ENCODE measurements at regions not wholly inside any gene's neighbourhood (a gene's known extent, or its start where the extent isn't known, plus 50 kb on each side); places are given as distances from the start of the nearest gene placed in this dataset.

- Mint-ChIP-seq H3K4me1 (peaks cover 30% of the 10 kb centered on the region), H3K9me3 (peaks cover 23% of the 10 kb centered on the region), H3K27me3 (ENCODE audit: insufficient read depth, low read depth, poor library complexity) (no peaks in the 10 kb centered on the region), H3K27ac (no peak overlapping the region), H3K4me3 (no peak overlapping the region), H3K36me3 (ENCODE audit: low read depth) (peaks cover 20% of the 10 kb centered on the region; the same call in 2 of the 3 replicates)
- Histone ChIP-seq H4K20me1 (replicated peaks; ENCODE audit: insufficient read depth) (no peaks in the 10 kb centered on the region), H3K9me2 (ENCODE audit: insufficient read depth) (no peaks in the 10 kb centered on the region), H3K36me3 (ENCODE audit: insufficient read depth) (no peaks in the 10 kb centered on the region), H3K4me1 (ENCODE audit: insufficient read depth) (peaks cover 32% of the 10 kb centered on the region), H3F3A (replicated peaks; ENCODE audit: low read depth) (no peaks in the 10 kb centered on the region), H3K79me2 (replicated peaks; ENCODE audit: insufficient read depth) (no peaks in the 10 kb centered on the region), H3K27me3 (ENCODE audit: insufficient read depth) (no peaks in the 10 kb centered on the region), H2AFZ (no peak overlapping the region), H3K4me3 (no peak overlapping the region), H3K4me2 (no peak overlapping the region), H3K27ac (ENCODE audit: low read depth) (no peak overlapping the region)
- TF ChIP-seq ZNF462 (CRISPR knock-in tag; IDR thresholded peaks at IDR 0.05) (no peak), ZNF331 (CRISPR knock-in tag; IDR thresholded peaks at IDR 0.05; ENCODE audit: low read depth) (no peak), ETS1 (IDR thresholded peaks at IDR 0.05) (no peak), POLR2AphosphoS5 (IDR thresholded peaks at IDR 0.05; ENCODE audit: low read depth) (no peak), STAT1 (IDR thresholded peaks at IDR 0.05; ENCODE audit: unreplicated experiment) (no peak), ZNF114 (CRISPR knock-in tag; IDR thresholded peaks at IDR 0.05) (no peak)
- DNase-seq (ENCODE audit: low spot score) (no peak), ATAC-seq (no peak)
Observed at GRCh38 chr2:156670104-156670503, 233.9 kb downstream of the GPD2 start.
